SU-DHL-6 (cell line): ENCODE measurements at regions not wholly inside any gene's neighbourhood (a gene's known extent, or its start where the extent isn't known, plus 50 kb on each side); places are given as distances from the start of the nearest gene placed in this dataset.

ENCODE experiments used
- CTCF ChIP-seq: fragments of 200-600 bp; sonication (generic); IDR thresholded peaks from one replicate; pipeline ENCODE4 v1.5.1; 2017; ENCODE audit warnings: antibody characterized with exemption, mild to moderate bottlenecking, low read length, moderate library complexity; ENCODE audit not compliant: insufficient read depth, poor library complexity, severe bottlenecking
- EZH2phosphoT487 ChIP-seq: fragments of 200-600 bp; sonication (generic), shearing (Covaris generic); conservative IDR thresholded peaks from 2 replicates; pipeline ENCODE4 v1.6.1; 2018; ENCODE audit warnings: mild to moderate bottlenecking, antibody characterized with exemption, low read length, moderate library complexity, mixed read lengths

GRCh38 chr12:13851828-13852227 is 129.6 kb downstream of the GRIN2B start:
- no peak for TF ChIP-seq CTCF
- no peak for TF ChIP-seq EZH2phosphoT487
